K562 (cell line): ENCODE measurements at regions not wholly inside any gene's neighbourhood (a gene's known extent, or its start where the extent isn't known, plus 50 kb on each side); places are given as distances from the start of the nearest gene placed in this dataset.
A peak's percentile ranks its signal among the peaks of the same experiment; 100 is the strongest.

ENCODE experiments used
- ATAC-seq: fragments of 200-7000 bp; cut with Tn5 transposase; 3 replicates; pipeline ENCODE4 v1.9.1; 2020; ENCODE audit warnings: moderate library complexity
- BruUV-seq: library from RNA; stranded (reverse); fragments of 400-500 nt; replicated peaks from 2 replicates; lab custom pipeline; 2021; lab: Mats Ljungman, UMichigan
- CTCF ChIA-PET: fragments of 300-600 bp; formaldehyde crosslinking; extraction: SDS; loops from one replicate; lab custom pipeline; 2021; ENCODE audit warnings: low intra/inter-chr PET ratio; lab: Yijun Ruan, JAX
- POLR2A ChIA-PET: fragments of 300-600, 350-650 bp; sonication (Branson Sonifier 250); formaldehyde crosslinking; extraction: SDS; loops from one replicate; lab custom pipeline; 2021; ENCODE audit warnings: antibody characterized with exemption, inconsistent platforms; lab: Yijun Ruan, JAX
- DNase-seq, 4 experiments: peaks; one replicate each; pipeline versions ENCODE4 v3.0.0 to v3.0.0-alpha.2; 2011 to 2018; ENCODE audit warnings: low spot score in 3 of 4, mixed read lengths in 3 of 4; ENCODE audit errors: extremely low read depth in 1 of 4
- FAIRE-seq: peaks from 2 replicates; lab custom pipeline; 2011; peaks lifted over from hg19 to GRCh38; lab: Jason Lieb, UNC
- H2AFZ ChIP-seq: 2 replicates; pipeline ENCODE4 v1.6.0; 2011; ENCODE audit warnings: low read depth, low read length, control low read depth, inconsistent platforms
- H3K27ac ChIP-seq: fragments of 200-600 bp; 3 replicates; pipeline ENCODE4 v1.8.0; 2011; ENCODE audit warnings: low read depth, mild to moderate bottlenecking, control low read depth, inconsistent platforms, low read length, moderate library complexity, mixed read lengths; ENCODE audit errors: extremely low read depth
- H3K27me3 ChIP-seq, 2 experiments: fragments of 300-600 bp in 1 of 2; 2 replicates in 1 of 2; 3 replicates in 1 of 2; pipeline versions ENCODE4 v1.6.0 to v1.8.0; 2011; ENCODE audit warnings: inconsistent platforms in 2 of 2, low read length in 2 of 2, mild to moderate bottlenecking in 1 of 2, mixed read lengths in 1 of 2, moderate library complexity in 1 of 2; ENCODE audit not compliant: control insufficient read depth in 2 of 2, insufficient read depth in 2 of 2
- H3K36me3 ChIP-seq: fragments of 300-600 bp; 3 replicates; pipeline ENCODE4 v1.8.0; 2011; ENCODE audit warnings: mild to moderate bottlenecking, low read length, inconsistent platforms; ENCODE audit not compliant: control insufficient read depth, insufficient read depth
- H3K4me1 ChIP-seq, 2 experiments: fragments of 200-600 bp in 1 of 2; replicated peaks in 1 of 2; 2 replicates in 1 of 2; 3 replicates in 1 of 2; pipeline versions ENCODE4 v1.5.1 to v1.8.0; 2011; ENCODE audit warnings: inconsistent platforms in 2 of 2, low read length in 2 of 2, mild to moderate bottlenecking in 1 of 2, mixed read lengths in 1 of 2, moderate library complexity in 1 of 2; ENCODE audit not compliant: control insufficient read depth in 2 of 2, insufficient read depth in 2 of 2
- H3K4me2 ChIP-seq: 2 replicates; pipeline ENCODE4 v1.6.1; 2011; ENCODE audit warnings: low read length, control low read depth, inconsistent platforms, mixed read lengths; ENCODE audit not compliant: insufficient read depth
- H3K4me3 ChIP-seq: fragments of 200-600 bp; sonication (generic), shearing (Covaris generic); 2 replicates; pipeline ENCODE4 v1.5.1; 2016; ENCODE audit warnings: control low read depth, inconsistent platforms
- H3K79me2 ChIP-seq: fragments of 200-600 bp; 3 replicates; pipeline ENCODE4 v1.8.0; 2011; ENCODE audit warnings: low read length, inconsistent platforms; ENCODE audit not compliant: control insufficient read depth, insufficient read depth
- H3K9ac ChIP-seq, 2 experiments: 2 replicates each; pipeline versions ENCODE4 v1.6.0 to v1.6.1; 2011; ENCODE audit warnings: low read depth in 2 of 2, low read length in 2 of 2, control low read depth in 1 of 2, inconsistent platforms in 1 of 2, mild to moderate bottlenecking in 1 of 2, mixed read lengths in 1 of 2; ENCODE audit not compliant: insufficient read depth in 1 of 2
- H3K9me1 ChIP-seq: one replicate; pipeline ENCODE4 v1.6.0; 2011; ENCODE audit warnings: inconsistent platforms, mild to moderate bottlenecking, low read length, moderate library complexity; ENCODE audit not compliant: control insufficient read depth, insufficient read depth
- H3K9me3 ChIP-seq: replicated peaks from 2 replicates; pipeline ENCODE4 v1.5.1; 2011; ENCODE audit warnings: low read depth, low read length, inconsistent platforms; ENCODE audit not compliant: control insufficient read depth, insufficient read depth
- H4K20me1 ChIP-seq: replicated peaks from 2 replicates; pipeline ENCODE4 v1.6.1; 2011; ENCODE audit warnings: low read length, inconsistent platforms, mixed read lengths; ENCODE audit not compliant: control insufficient read depth, insufficient read depth
- CEBPG ChIP-seq, 3 experiments: fragments of 200-800 bp in 1 of 3; sonication (Bioruptor generic) in 1 of 3; sonication (generic) in 1 of 3; formaldehyde crosslinking in 1 of 3; IDR thresholded peaks in 2 of 3; conservative IDR thresholded peaks in 1 of 3; 2 replicates each; pipeline versions ENCODE4 v1.6.1 to v1.8.0; 2016 to 2022; ENCODE audit warnings: missing compliant biosample characterization in 2 of 3, missing genetic modification characterization in 2 of 3, mild to moderate bottlenecking in 1 of 3, missing genetic modification reagents in 1 of 3
- HNRNPL ChIP-seq: fragments of 200-400 bp; formaldehyde crosslinking; IDR thresholded peaks from 2 replicates; pipeline ENCODE4 v1.6.1; 2017; ENCODE audit warnings: low read depth, mild to moderate bottlenecking, low read length
- JUND ChIP-seq, 2 experiments: IDR thresholded peaks; 2 replicates in 1 of 2; 3 replicates in 1 of 2; pipeline ENCODE4 v1.6.1; 2011; ENCODE audit warnings: borderline replicate concordance in 2 of 2, low read depth in 2 of 2, low read length in 2 of 2, improper control_type of control experiment in 1 of 2, missing biosample characterization in 1 of 2, missing genetic modification characterization in 1 of 2, missing genetic modification reagents in 1 of 2
- KAT2B ChIP-seq: IDR thresholded peaks from one replicate; pipeline ENCODE4 v1.6.1; 2012; ENCODE audit warnings: low read depth, mild to moderate bottlenecking, control low read depth, inconsistent platforms, low read length, moderate library complexity
- PCBP2 ChIP-seq: fragments of 200-400 bp; formaldehyde crosslinking; IDR thresholded peaks from 2 replicates; pipeline ENCODE4 v1.6.1; 2018; ENCODE audit warnings: low read length, low read depth, mild to moderate bottlenecking, moderate library complexity; ENCODE audit not compliant: poor library complexity, severe bottlenecking
- PPARD ChIP-seq: fragments of 250-450 bp; sonication (Bioruptor Pico); IDR thresholded peaks from 2 replicates; pipeline ENCODE4 v1.8.0; 2022; ENCODE audit warnings: inconsistent platforms, mild to moderate bottlenecking, moderate library complexity
- TEAD1 ChIP-seq, 2 experiments: fragments of 450-650 bp in 1 of 2; sonication (generic) in 1 of 2; formaldehyde crosslinking; IDR thresholded peaks; 2 replicates each; pipeline versions ENCODE4 v1.4.0 to v1.8.0; 2020 to 2022; ENCODE audit warnings: mild to moderate bottlenecking in 2 of 2, missing genetic modification reagents in 1 of 2
- WGBS: fragments of 100-300 bp; shearing (Covaris generic); methylation state at CpG from one replicate; pipeline ENCODE4 v1.1.6; 2016; ENCODE audit warnings: low coverage, mixed read lengths; ENCODE audit not compliant: insufficient coverage; ENCODE audit errors: missing lambda C conversion rate; 5-methylcytosine and 5-hydroxymethylcytosine counted together
- in situ Hi-C: fragments of 300-500 bp; cut with MboI; formaldehyde crosslinking; loops from 4 replicates; pipeline ENCODE4 v1.15.0; 2018; ENCODE audit warnings: inconsistent platforms, mixed read lengths
- intact Hi-C: fragments of 100-400 bp; cut with micrococcal nuclease; formaldehyde crosslinking; loops from 2 replicates; pipeline ENCODE4 v1.14.2; 2022

- TF ChIP-seq KAT2B (no peak), TEAD1 (CRISPR knock-in tag; IDR thresholded peaks at IDR 0.05) (no peak), PPARD (CRISPR knock-in tag) (no peak), JUND (IDR thresholded peaks at IDR 0.05; ENCODE audit: borderline replicate concordance, low read depth, low read length) (no peak), JUND (tag; IDR thresholded peaks at IDR 0.05; ENCODE audit: borderline replicate concordance, low read depth, low read length) (no peak), HNRNPL (no peak)
- TF ChIP-seq, all 486 proteins: peak for 0
Measured at GRCh38 chr10:107546986-107547385, 382.5 kb upstream of the SORCS1 start (continued).

GRCh38 chr10:107546284-107546683, 381.8 kb upstream of the SORCS1 start:
- no peak for FAIRE-seq
- ChIA-PET POLR2A (no interaction called here), CTCF (no interaction called here)
- Histone ChIP-seq H3K9me3 (no peaks in the 10 kb centered on the region), H3K4me2 (no peak overlapping the region), H3K9me1 (no peaks in the 10 kb centered on the region), H3K36me3 (no peaks in the 10 kb centered on the region), H3K4me1 (no peaks in the 10 kb centered on the region), H3K9ac (no peak overlapping the region), H2AFZ (no peak overlapping the region), H3K27ac (no peak overlapping the region), H3K27me3 (no peaks in the 10 kb centered on the region), H4K20me1 (no peaks in the 10 kb centered on the region), H3K79me2 (no peaks in the 10 kb centered on the region), H3K4me3 (no peak overlapping the region)
- in situ Hi-C loops: no loop called here
- no peak for DNase-seq
- intact Hi-C loops: no loop called here
- no TSS peak for BruUV-seq
- 0% methylated on average over 1 of the region's 1 CpG for whole genome bisulfite sequencing
- TF ChIP-seq PCBP2 (no peak), CEBPG (CRISPR knock-in tag; IDR thresholded peaks at IDR 0.05) (no peak), CEBPG (tag; conservative IDR thresholded peaks at IDR 0.05 in 1 of 2, IDR thresholded peaks at IDR 0.05 in 1 of 2) (peak in 1 of 2 experiments; percentile 39; a peak in 1 of 4 replicates)
- TF ChIP-seq, all 486 proteins: peak for 1
- no peak for ATAC-seq
